ENCODE measurements at regions not wholly inside any gene's neighbourhood (a gene's known extent, or its start where the extent isn't known, plus 50 kb on each side); places are given as distances from the start of the nearest gene placed in this dataset.

GRCh38 chr6:126812010-126812409 is 306.5 kb upstream of the RSPO3 start:
- TF ChIP-seq CTCF (IDR thresholded peaks at IDR 0.05) = no peak
- TF ChIP-seq TEAD4 (CRISPR knock-in tag; IDR thresholded peaks at IDR 0.05) = no peak
- TF ChIP-seq ELF4 (CRISPR knock-in tag; IDR thresholded peaks at IDR 0.05; ENCODE audit: low read depth) = no peak

Data from WTC11 (cell line).